GM21723 (cell line): ENCODE measurements at regions not wholly inside any gene's neighbourhood (a gene's known extent, or its start where the extent isn't known, plus 50 kb on each side); places are given as distances from the start of the nearest gene placed in this dataset.

Source experiments
- ATAC-seq: cut with Tn5 transposase; IDR thresholded peaks from one replicate; pipeline ENCODE4 v1.9.1; 2021; ENCODE audit warnings: mild to moderate bottlenecking, moderate library complexity; ENCODE audit not compliant: unreplicated experiment

DNA sequence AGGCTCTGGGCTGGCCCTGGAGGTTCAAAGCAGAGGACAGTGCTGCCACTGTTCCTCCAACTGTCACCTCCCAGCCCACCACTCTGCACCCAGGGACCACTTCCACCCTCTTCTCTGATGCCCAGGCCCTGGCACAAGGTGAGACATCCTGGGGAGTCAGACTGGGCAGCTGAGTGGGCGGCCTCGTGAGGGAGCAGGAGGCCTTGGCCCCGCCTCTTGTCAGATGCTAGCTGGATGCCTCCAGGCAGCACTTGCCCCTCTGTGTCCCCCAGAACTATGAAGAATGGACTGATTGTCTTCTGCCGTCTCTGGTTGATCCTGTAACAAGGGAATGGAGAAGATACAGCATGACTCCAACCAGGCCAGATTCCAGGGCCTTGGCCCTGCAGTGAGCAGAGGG lies 191.0 kb upstream of the LINGO1 start:
- no peak for ATAC-seq

DNA sequence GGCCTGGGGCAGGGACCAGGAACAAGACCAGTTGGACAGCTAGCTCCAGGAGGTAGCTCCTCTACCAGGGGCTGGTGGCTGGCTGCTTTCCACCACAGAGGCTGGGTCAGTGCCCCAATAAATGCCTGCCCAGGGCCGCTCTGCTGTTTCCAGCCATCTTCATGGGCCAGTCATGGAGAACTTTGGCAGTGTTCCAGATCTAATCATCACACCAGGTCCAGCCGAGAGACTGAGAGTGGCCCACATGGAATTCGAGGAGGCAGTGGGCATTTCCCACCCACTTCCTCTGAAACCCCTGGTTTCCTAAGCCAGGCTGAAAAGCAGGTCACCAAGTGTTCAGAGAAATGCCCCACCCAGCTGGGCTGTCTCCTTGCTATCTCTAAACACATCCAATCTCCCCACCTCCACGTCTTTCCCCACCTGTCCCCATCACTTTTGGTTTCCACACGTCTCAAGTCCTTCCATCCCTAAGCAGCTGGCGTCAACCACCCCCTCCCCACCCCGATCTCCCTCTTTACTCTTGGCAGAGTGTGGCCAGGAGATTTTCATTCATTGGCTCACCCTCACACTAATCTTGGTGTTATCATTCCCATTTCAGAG lies 190.0 kb upstream of the LINGO1 start:
- no peak for ATAC-seq

DNA sequence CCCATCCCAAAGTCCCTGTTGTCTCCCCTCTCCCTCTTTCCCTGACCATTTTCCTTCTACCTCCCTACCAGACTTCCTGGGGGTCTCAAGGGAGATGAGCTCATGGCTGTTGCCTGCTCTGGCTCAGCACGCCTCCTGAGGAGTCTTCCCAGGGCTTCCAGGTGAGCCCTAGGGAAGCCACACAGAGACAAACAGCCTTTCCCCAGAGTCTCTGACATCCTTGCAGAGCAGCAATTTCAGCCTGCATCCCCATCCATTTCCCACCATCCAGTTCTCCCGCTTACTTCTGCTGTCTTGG lies 189.2 kb upstream of the LINGO1 start:
- ATAC-seq: no peak

DNA sequence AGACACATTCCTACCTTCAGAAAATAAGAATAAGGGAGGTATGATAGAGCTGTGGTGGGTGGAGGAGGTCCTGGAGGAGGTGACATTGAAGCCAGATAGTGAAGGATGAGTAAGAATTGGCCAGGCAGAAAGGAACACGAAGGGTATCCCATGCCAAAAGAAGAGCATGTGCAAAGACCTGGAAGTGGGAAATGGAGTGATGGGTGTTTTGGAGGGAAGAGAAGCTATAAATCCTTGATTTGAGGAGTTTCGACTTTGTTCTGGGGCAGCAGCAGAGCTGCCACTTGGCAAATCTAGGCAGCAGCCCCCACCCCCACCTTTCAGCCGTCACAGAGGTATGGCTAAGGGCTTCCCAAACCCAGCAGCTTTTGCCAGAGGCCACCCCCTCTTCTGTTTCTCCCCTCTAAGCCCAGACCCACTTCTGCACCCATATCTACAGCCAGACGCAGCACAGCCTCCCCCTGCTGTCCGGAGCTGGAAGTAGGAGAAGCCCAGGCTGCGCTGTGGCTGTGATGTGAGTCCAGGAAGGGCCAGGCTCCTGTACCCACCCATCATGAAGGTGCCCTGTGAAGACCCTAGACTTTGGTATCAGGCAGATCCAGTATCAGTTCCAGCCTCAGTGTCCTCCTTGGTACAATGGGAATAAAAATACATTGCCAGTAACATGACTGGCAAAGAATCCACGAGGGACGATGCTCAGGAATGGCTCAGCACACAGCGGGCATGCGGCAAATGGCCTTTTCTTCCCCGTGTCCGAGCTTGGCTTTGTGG lies 188.7 kb upstream of the LINGO1 start:
- ATAC-seq: no peak

DNA sequence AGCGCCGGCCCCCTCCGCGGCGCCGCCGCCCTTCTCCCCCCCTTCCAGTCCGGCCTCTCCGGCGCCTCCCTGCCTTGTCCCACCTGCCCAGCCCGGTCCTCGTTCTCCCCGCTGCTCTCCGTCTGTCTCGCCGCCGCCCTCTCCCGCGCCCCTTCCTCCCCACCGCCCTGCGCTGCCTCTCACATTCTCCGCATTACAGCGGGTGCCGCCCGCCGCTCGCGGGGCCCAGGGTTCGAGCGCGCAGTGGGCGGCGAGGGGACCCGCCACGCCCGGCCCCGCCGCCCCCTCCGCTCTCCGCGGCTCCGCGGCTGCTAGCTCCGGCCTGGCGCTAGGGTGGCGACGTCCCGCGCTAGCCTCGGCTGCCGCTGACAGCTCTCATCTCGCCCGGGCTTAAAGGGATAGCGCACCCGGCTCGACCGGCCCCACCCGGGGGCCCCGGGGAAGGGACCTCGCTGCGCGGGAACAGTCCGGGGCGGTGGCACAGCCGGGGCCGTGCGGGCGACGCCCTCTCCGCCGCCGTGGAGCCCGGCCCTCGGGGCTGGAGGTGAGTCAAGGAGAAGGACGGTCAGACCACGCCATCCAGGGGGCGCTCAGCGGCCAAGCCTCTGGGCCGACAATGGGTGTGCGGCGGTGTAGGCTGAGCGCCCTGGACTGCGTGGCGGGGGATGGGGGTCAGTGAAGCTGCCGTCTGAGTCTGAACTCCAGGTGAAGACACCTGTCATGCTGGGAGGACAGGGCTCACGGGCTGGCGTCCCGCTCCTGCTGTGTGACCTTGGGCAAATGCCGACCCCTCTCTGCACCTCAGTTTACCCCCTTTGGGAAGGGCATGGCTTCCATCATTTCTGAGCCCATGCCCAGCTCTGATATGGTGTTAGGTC lies 187.4 kb upstream of the LINGO1 start:
- no peak for ATAC-seq

DNA sequence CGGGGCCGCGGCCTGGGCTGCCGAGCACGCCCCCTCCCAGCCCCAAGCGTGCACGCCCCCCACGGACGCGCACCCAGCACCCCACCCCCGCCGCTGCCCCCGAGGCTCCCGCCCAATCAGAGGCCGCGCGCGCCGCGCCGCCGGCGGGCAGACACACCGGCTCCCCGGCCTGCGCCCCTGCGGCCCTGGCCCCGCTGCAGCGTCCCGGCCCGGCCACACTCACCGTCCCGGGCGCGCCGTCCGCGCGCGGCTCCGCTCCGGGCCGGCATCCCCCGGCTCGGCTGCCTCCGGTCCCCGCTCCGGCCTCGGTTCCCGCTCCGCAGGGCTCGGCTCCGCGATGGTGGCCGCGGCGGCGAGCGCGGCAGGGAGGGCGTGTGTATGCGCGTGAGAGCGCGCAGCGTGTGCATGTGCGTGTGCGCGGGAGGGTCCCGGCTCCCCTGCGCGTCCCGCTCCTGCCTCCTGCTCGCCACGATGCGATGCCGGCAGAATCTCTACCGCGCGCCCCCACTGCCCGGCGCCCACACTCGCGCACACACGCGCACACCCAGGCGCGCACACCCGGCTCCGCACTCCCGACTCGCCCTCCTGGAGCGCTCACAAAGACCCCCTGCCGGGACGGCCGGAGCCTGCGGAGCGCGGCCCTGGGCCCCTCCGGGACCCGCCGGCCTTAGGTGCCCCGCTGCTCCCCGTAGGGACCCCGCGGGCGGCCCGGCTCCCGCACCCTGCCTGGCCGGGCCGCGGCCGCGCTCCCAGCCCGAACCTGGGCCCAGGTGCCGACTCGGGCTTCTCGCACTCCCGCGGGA lies 186.5 kb upstream of the LINGO1 start:
- ATAC-seq: no peak

DNA sequence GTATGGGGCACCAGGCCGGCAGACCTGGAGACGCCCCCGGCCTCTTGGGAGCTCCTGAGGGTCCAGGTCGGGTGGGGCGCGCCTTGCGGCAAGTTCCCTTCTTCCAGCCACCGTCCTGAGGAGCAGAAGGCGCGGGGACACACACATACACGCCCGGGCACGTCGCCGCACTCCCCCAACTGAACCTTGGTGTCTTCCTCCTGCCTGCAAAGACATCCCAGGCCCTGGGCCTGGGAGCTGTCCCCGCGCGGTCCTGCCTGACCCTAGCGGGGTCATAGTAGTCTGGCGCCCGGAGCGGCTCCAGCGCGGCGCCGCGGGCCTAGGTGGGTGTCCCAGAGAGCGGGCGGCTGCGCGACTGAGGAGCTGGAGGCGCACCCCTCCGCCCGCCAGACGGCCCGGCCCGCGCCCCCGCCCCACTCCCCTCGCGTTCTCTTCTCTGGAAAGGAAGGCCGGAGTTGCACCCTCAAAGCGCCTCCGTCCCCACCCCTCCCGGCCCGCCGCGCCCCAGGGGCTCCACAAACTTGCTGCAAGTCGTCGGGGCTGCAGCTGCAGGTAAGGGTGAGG lies 185.9 kb upstream of the LINGO1 start:
- ATAC-seq: no peak

DNA sequence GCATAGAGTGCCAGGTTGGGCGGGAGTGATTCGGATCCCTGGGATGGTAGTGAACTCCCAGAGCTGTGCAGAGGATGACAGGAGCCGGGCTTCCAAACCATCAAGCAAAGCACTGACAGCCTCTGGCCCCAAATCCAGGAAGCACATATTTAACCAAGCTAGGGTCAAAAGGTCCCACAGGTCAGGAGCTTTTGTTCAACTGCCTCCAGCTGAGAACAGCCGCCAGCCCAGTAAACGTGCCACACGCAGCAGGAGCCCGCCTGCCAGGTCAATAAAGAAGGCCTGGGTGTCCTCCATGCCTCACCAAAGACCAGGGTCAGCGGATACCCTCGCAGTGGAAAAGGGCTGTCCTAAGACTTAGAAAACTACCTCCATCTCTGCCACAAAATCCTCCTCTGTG lies 184.7 kb upstream of the LINGO1 start:
- no peak for ATAC-seq

DNA sequence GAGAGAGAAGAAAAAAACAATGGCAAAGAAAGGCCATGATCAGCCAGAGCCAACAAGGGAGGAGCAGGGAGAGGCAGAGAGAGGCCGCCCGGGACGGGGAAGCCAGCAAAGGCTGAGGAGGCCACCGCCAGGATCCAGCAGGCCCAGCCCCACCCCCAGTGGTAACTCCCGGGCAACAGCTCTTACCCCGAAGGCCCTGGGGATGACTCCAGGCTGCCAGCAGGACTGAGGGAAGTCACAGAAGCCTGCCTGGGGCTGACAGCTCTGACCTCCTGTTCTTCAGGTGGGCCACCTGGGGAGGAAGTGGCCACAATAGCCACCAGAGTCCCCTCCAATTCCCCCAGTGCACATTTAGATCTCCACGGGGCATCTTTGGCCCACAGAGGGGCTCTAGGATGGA lies 184.3 kb upstream of the LINGO1 start:
- ATAC-seq: no peak

DNA sequence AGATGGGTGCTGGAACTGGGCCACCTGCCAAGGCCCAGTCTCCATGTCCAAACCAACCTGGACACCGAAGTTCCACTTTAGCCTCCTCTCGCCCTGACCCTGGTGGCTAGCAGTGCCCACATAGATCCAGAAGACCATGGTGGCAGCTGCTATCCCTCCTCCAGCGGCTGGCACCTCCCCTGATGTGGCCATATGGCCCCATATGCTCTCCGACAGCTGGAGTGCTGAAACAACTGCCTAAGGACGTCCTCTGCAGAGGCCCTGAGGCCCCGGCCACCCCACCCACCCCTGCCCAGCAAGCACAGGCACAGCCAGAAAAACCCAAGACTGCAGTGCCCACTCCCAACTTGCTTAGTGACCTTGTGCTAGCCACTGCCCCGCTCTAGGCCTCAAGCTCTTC lies 182.3 kb upstream of the LINGO1 start:
- ATAC-seq: no peak

DNA sequence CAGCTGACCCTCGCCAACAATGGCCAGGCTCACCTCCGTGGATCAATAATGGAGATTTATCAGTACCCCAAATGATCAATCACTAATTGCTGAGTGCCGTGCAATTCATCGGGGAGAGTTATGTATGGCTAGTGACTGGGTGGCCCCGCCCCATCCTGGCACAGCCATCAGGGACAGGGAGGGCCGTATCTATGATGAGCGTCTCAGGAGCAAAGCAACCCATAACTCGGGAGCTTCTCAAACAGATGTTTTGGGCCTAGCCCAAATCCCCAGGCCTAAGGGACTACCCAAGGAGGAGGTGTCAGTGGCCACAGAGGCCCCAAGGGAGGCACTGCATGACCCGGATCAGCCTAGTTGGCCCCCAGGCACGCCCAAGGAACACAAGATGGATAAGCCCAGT lies 180.0 kb upstream of the LINGO1 start:
- no peak for ATAC-seq

DNA sequence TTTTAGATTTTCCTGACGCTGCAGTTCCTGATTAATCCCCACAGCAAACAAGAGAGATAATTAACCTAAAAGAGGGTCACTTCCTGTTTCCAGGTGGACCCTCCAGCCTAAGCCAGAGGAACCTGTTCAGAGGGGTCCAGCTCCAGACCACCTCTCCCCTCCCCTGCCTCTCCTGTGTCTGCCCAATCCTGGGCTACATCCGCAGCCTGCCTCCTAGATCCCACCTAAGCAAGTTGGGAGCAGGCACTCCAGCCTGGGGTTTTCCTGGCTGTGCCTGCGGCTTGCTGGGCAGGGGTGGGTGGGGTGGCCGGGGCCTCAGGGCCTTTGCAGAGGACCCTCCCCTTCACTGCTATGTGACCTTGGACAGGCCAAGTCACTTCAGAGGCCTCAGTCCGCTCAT lies 178.6 kb upstream of the LINGO1 start:
- no peak for ATAC-seq

DNA sequence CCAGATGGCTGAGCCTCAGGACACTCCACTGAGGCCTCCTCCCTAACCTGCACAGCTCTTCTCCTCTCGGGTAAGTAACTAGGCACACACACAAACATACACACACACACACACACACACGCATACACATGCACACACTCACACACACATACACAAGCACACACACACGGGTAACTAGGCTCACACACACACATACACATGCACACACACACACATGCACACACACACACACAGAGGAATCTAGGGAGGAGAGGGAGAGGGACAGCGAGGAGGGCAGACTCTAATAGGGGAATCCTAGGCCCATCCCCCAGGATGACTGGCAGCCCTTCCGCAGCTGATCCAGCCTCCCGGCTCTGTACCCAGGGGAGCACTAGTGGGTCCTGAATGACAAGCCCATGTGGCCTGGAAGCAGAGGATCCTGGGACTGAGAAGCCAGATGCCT lies 177.4 kb upstream of the LINGO1 start:
- ATAC-seq: no peak

DNA sequence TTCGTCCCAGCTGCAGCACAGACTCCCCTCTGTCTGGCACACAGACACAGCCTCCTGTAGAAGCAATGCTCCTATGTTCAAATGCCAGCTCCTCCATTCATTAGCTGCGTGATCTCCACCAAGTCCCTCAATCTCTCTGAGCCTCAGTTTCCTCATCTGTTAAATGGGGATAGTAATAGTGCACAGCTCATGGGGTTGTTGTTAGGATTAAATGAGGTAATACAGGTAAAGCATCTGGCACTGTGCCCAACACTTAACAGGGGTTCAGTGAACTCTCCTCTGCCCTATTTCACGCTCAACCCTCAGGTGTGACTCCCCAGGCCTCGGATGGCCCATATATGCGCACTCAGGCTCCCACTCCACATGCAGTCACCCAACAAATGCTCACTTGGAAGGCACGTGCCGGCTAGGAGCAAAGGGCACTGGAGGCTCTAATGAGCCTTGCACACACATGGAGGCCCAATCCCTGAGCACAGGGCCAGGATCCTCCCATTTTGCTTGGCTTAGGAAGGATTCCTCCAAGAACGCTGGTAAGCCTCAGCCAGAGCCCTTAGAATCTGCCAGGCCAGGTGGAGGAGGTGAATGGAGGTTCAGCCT lies 176.0 kb upstream of the LINGO1 start:
- no peak for ATAC-seq

DNA sequence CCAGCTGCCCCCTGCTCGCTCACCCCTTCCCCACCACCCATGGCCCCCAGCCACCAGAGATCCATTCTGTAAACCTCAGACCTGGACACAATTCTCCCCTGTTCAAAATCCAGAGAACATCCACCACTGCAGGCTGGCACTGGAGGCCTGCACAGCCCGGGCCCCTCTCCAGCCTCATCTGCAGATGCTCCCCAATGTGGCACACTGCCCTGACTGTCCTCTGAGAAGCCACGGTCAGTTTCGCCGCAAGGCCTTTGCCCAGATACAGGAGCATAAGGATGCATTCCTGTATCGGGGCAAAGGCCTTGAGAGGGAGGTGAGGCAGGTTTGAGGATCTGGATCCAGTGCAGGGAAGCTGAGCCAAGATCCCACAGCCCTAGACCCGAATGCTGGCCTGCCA lies 175.4 kb upstream of the LINGO1 start:
- ATAC-seq: no peak

DNA sequence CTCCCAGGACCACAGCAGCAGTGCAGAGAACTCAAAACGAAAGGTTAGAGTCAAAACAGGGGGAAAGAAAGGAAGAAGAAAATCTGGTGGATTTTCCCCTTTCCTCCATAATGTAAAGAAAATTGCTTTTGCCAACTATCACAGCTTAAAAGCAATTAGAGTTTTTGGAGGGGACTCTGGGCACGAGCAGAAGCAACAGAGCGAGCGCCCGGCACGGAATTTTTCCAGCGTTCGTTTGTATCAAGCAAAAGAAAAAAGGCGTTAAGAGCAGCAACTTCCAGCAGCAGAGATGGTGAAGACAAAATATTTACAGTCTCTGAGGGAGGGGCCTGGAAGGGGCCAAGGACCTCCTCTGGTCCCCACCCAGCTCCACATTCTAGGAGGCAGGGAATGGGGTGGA lies 174.9 kb upstream of the LINGO1 start:
- no peak for ATAC-seq

DNA sequence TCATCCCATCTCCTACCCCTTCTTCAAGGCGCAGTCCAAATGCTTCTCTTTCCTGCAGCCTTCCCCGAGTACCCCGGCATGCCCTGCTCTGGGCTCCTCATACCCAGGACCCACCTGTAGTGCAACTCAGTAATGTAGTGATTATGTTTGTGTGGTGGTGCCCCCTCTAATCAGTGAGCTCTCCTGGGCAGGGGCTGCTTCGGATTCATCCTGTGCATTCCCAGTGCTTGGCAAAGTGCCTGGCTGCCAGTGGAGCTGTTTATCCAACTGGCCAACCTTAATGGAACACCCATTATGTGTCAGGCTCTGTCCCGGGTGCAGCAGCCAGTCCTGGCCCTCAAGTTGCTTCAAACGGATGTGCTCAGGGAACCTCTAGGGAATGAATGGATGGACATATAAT lies 174.4 kb upstream of the LINGO1 start:
- ATAC-seq: no peak

DNA sequence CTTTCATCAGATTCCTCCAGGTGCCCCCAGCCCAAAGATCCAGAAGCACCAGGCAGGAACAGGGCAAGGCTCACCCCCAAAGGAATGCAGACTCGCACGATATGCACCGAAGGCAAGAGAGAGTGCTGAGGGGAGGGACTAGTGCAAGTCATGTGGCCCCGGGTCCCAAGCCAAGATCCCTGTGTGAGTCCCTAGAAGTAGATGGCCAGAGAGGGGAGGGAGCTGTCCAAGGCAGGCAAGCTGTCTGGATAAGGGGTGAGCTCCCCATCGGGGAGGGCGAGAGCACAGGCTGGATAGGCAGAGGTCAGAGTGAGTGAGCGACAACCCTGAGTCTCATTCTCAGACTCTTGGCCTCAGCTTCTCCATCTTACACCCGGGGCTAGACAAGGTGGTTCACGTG lies 171.5 kb upstream of the LINGO1 start:
- no peak for ATAC-seq

DNA sequence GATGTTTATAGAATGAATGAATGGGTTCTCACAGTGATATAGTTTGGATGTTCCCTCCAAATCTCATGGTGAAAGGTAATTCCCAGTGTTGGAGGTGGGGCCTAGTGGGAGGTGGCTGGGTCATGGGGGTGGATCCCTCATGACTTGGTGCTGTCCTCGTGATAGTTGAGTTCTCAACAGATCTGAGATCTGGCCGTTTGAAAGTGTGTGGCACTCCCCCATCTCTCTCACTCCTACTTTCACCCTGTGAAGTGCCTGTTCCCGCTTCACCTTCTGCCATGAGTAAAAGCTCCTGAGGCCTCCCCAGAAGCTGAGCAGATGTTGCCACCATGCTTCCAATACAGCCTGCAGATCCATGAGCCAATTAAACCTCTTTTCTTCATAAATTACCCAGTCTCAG lies 170.8 kb upstream of the LINGO1 start:
- ATAC-seq: no peak

DNA sequence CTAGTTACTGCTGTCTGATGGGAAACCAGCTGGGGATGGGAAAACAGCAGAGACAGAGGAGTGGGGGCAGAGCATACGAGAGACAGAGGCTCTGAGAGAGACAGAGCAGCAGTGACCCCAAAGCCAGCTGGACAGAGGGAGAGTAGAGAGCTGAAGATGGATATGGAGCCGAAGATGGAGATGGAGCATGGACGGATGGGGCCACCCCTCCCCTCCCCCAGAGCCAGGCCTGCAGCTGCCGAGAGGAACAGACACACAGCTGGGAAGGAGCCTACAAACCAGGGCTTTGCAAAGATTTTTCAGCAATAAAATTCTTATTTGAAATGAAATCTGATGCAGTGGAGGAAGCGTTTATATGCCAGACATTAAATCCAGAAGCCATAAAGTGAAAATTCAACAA lies 167.6 kb upstream of the LINGO1 start:
- no peak for ATAC-seq

DNA sequence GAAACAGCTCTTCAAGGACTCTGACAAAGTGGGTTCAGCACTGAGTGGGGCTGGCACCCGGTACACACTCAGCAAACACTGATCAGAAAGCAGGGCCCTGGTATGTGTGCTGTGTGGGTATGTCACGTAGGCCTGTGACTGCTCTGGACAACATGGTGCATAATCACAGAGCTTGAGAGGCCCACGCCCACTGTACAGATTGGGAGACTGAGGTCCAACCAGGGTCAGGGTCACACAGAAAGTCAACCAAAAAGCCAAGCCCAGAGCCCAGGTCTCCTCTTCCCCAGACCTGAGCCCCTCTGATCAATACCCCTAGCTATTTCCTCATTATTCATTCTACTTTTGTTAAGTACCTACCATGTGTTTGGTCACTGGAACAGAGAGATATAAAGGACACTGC lies 166.1 kb upstream of the LINGO1 start:
- ATAC-seq: no peak
